HG03520 (cell line): ENCODE measurements at regions not wholly inside any gene's neighbourhood (a gene's known extent, or its start where the extent isn't known, plus 50 kb on each side); places are given as distances from the start of the nearest gene placed in this dataset.
"Not testable (repeated sequence)": the region's sequence is repeated elsewhere in the genome, so short reads cannot be mapped to it uniquely, and the experiment has no call there.

Experiments
- ATAC-seq: cut with Tn5 transposase; IDR thresholded peaks from one replicate; pipeline ENCODE4 v1.9.1; 2021; ENCODE audit warnings: mild to moderate bottlenecking, moderate library complexity; ENCODE audit not compliant: unreplicated experiment

DNA sequence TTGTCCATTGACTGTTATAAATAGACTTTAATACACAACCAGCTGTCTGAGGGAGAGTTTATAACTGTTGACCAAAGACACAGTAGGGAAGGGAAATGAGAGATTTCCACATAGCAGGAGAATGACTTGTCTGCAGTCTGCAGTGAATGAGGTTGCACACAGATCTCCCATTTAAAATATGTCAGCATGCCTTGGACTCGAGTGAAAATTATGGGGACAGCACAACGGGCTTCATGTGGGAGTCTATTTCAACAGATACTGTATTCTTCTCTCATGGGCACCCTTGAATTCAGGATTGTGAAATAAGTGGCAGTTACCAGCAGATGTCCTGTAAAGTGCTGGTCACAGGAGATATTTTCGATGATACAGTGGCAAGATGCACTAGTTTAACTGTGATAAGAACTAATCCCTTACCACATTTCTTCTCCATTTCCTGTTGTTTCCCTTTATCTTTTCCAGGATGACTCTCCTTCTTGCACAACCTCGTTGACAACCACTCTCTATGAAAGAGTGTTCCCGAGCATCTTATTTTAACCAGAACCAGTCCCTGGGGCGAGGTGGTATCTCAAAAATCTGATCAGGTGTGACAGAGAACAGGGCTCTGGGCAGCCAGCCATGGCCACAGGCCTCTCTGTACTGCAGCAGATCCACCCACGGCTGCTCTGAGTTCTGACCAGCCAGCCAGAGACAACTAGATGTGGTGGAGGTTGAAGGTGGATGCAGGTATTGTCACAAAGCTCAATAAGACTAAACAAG is 51.5 kb upstream of the MAP3K1 start:
- no peak for ATAC-seq

DNA sequence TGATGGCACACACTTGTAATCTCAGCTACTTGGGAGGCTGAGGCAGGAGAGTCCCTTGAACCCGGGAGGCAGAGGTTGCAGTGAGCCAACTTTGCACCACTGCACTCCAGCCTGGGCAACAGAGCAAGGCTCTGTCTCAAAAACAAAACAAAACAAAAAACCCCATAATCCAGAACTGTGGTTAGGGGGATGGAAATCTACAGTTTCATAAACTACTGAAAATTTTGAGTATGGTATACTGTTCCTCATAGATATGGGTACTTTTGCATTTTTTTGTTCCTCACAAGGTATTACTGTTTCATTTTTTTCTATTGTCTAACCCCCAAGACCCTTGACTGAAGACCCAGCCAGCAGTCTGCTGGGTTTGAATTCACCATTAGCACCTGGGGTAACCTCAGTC is 52.2 kb upstream of the MAP3K1 start:
- no peak for ATAC-seq

DNA sequence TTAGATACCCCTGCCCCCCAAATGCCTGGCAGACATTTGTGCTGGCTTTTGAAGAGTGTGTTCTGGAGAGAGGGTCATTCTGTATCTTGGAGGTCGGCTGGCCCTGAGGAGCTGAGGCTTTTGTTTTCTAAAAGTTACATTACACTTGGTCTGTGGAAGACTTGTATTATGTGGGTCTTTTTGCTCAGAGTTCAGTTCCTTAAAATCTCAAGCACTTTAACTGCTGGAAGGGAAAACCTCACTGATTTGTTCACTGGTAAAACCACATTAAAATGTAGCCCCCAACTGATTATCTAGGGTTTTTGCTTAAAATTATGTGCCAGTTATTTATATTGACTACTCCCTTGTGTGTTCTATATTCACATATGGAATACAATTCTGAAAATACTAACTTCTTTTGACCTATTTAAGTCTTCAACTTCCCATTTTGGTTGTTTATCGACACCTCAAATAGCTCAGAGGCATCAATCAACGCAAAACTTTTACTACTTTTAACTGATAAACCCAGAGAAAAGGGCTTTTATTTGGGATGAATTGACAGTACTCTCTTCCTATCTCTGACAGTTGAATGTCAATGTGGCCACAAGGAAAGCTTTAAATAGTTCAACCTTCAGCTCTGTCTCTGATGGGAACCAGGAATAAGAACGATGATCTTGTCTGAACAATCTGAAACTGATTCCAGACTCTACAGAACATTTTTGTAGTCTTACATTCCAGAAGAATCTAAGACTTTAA is 54.0 kb upstream of the MAP3K1 start:
- no peak for ATAC-seq

DNA sequence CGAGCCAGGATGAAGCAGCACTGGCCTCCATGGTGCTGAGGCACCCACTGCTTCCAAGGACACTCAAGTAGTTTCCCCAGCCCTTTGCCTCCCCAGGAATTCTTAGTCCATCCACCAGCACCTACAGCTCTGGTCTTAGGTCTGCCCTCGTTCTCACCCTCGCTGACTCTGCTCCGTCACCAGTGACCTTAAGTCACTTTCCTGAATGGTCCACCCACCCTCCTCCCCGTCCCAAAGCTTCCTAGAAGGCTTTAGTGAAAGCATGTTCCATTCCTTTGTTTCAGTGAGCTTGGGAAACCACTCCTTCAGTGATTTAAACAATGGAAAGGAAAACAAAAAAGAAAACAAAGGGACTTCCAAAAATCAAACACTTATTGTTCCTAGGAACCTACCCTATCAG is 54.6 kb upstream of the MAP3K1 start:
- no peak for ATAC-seq

DNA sequence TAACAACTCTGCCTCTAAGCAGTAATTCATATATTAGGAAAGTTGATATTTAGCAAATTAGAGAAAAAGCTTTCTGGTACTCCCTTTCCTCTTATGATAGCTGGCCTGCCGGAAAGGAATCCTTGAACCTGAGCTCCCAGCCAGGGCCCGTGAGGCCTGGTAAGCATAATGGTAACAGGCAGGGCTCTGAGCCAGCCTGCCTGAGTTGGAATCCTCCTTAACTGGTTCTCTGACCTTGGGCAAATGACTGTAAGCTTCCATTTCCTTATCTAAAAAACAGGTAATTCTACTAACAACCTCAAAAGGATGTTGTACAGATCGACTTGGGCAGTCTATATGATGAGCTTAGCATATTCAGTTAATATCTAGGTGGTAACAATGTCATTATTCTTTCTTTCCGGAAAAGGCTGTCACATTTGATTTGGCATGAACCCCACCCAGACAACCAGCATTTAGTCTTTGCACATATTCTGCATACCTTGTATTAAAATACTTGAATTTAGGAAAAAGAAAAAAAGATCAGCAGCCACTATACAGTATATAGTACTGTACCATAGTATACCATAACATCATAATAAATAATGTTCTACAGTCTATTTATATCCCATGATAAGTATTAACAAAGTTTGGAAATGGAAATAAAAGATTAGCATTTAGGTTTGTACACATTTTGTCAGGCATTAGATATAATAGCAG is 55.7 kb upstream of the MAP3K1 start:
- no peak for ATAC-seq

DNA sequence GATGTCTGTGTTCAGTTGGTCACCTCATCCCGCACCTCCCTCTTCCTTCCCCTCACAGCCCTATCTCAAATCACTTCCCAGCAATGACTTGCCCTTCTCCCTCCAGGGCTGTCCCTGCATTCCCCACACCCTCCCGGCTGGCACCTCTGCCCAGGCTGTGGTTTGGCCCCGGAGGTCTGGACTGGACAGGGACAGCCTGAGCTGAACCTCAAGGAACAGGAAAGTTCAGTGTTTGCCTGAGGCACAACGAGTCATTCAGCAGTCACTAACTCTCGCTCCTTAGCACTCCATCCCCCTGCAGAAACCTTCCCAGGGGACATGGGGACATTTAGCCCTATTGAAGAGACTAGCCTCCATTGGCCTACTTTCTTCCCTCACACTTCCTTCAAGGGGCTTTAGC is 58.3 kb upstream of the MAP3K1 start:
- no peak for ATAC-seq

DNA sequence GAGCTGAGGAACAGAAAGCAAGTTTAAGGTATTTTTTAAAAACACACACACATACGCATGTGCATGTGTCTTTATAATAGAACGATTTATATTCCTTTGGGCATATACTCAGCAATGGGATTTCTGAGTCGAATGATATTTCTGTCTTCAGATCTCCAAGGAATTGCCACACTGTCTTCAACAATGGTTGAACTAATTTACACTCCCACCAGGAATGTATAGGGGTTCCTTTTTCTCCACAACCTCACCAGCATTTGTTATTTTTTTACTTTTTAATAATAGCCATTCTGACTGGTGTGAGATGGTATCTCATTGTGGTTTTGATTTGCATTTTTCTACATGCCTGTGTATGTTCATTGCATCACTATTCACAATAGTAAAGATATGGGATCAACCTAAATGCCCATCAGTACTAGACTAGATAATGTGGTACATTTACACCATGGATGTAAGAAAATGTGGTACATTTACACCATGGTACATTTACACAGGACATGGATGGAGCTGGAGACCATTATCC is 60.3 kb upstream of the MAP3K1 start:
- ATAC-seq = no peak

DNA sequence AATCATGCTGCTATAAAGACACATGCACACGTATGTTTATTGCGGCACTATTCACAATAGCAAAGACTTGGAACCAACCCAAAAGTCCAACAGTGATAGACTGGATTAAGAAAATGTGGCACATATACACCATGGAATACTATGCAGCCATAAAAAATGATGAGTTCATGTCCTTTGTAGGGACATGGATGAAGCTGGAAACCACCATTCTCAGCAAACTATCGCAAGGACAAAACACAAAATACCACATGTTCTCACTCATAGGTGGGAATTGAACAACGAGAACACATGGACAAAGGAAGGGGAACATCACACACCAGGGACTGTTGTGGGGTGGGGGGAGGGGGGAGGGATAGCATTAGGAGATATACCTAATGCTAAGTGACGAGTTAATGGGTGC is 61.8 kb upstream of the MAP3K1 start:
- not testable (repeated sequence) for ATAC-seq

DNA sequence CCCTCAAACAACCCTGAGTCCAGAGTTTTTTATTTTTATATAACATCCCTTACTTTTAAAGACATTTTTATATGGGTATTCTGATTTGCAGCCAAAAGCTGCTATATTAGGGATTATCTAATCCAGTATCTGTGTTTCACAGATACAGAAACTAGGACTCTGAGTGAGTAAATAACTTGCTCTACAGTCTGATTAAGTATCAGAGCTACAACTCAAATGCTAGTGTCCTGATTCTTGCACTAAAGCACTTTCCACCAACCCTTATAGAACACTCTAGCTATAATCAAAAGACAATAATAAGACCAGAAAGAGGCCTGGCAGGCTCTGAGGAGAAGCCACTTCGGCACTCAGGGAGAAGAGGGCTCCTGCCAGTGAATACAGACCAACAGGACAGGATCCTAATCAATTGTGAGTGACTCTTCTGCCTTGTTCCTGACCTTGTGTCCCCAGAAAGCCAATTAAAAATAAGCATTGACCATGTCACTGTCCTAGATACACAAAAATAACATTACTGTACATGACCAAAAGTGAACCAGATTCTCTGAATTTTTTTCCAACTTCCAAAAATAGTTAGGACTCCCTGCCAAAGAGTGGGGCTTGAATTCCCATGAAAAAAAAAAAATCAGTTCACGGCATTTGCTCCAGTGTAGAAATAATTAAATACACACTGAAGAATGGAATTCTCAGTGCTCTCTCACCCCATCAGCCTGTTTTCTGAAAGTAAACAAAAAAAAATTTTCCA is 63.6 kb upstream of the MAP3K1 start:
- ATAC-seq = no peak

DNA sequence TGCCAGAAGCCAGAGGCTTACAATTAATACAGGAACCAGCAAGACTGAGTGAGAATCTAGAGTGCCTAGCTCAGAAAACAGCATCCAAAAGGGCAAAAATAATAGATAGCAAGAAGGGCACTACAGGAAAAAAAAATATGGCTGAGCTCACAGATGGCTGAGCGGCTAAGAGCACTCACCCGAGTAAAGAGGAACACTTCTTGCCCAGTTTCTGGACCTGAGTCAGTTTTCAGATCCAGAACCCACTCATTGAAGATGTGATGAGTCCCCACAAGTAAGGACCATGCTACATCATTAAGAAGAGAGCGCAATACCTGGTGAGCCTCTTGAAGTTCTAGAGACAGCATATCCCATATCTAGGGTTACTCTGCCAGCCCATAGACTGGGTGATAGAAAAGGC is 65.5 kb upstream of the MAP3K1 start:
- ATAC-seq = no peak

DNA sequence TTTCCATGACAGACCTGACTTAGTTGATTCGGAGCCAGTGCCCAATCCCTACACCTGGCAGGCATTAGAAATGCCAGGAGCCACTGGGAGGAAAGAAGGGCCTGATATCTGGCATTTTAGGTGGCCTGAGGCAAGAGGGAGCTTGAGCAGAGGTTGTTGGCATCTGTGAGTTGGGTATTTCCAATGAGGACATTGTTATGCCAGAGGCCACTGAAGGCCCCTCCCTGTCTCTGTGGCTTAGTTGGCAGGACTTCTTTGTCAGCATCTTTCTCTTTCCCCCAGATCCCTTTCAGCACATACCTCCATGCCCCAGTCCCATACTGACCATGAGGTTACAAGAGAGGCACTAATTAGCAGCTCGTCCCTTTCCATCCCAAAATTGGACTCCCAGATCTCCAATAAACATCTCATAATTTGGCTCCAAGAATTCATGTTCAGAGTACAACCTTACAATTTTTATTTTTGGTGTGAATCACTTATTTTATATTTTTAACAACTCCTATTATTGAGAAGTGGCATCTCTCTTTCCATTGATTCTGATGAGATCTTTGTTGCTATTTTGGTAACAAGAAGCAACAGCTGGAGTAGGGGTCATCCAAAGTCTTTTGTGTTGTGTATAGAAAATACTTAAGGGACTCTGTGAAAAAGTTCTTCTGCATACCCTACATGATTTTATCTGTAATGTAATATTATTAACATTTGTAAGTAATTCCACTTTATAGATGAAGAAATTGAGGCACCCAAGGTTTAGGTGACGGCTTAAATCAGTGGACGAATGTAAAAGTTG is 68.6 kb upstream of the MAP3K1 start:
- no peak for ATAC-seq

DNA sequence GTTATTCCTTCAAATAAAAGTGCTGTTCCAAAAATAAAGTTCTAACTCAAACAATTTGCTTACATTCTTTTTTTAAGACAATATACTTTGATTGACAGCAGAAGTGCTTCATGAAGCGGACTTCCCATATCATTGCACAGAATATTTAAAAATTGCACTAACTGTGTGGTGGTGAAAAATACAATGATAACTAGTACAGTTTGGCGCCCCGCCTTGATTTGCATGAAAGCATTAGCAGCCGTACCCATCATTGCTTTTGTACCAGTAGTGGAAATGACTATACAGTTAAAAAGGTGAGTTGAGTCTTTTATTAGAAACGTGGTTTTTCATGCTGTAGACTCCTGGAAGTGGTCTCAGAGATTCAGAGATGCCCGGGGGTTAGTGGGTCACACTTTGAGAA is 69.5 kb upstream of the MAP3K1 start:
- no peak for ATAC-seq

DNA sequence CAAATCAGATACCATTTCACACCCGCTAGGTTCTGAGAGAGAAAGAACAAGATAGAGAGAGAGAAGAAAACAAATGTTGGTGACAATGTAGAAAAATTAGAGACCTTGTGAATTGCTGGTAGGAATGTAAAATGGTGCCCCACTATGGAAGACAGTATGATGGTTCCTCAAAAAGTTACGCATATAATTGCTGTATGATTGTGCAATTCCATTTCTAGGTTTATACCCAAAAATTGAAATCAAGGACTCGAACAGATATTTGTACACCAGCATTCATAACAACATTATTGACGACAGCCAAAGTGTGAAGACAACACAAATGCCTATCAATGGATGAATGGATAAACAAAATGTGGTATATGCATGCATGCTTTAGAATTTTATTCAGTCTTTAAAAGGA is 74.5 kb upstream of the MAP3K1 start:
- no peak for ATAC-seq

DNA sequence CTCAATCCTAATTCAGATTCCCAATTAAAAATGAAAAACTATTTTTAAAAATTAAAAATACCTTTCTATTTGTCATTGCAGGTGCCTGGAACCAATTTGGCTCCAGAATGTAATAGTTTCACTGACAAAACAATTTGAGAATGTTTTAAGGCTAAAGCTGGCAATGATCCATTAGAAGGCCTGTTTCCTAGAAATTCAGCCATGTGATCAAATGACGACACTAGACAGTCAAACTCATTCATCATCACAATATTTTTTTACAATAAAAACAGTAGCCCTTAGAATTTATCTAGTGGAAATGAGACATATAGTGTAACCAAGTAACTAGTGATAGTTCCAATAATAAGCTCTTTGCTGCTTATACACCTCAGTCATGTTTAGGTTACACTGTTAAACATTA is 75.4 kb upstream of the MAP3K1 start:
- no peak for ATAC-seq

DNA sequence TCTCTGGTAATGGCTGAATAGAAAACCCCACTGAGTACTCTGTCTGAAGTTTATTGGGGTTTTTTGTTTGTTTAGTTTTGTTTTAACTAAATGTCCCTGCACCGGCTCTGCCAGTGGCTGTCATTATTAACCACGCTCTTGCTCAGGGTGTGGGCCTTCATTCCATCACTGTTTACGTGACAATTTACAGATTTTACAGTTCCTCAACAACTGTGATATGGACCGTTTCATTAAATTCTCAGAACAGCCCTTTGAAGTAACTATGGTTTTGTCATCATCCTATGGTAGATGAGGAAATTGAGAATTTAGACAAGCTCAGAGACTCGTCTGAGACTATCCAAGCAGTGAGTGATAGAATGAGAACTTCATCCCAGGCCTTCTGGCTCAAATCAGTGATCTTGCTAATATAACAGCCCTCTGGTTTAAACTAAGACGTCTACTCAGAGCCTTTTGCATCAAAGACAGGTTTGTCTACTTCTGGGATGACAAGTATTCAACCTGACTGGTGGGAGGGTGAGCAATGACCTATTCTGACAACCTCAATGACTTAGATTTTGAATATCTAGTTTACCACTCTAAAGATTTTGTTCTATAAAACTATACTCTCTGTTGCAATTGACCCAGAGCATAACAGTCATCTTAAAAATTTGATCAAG is 77.3 kb upstream of the MAP3K1 start:
- no peak for ATAC-seq

DNA sequence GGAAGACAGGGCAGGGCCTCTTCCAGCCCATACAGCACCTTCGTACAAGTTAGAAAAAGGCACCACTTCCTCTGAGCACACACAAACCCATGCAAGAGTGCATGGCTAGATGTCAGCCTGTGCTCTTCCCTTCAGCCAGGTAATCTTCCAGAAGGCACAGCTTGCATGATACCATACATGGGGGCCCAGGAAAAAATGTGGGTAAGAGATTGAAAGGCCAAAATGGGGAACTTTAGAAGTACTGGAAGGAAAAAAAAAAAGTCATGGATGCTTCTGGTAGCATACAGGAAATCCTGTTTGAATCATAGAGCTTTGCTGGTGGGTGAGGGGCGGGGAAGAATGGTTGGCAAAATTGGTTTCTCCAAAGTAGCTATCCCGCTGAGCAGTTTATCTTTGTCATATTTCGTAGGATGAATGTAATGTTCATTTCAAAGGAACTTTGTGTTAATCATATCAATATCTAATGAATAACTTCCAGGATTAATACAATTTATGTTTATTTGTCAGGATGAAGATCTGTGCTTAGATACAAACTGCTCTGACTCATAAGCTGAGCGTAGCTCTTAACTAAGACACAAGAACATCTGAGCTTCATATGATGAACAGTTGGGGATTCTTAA is 78.2 kb upstream of the MAP3K1 start:
- no peak for ATAC-seq

DNA sequence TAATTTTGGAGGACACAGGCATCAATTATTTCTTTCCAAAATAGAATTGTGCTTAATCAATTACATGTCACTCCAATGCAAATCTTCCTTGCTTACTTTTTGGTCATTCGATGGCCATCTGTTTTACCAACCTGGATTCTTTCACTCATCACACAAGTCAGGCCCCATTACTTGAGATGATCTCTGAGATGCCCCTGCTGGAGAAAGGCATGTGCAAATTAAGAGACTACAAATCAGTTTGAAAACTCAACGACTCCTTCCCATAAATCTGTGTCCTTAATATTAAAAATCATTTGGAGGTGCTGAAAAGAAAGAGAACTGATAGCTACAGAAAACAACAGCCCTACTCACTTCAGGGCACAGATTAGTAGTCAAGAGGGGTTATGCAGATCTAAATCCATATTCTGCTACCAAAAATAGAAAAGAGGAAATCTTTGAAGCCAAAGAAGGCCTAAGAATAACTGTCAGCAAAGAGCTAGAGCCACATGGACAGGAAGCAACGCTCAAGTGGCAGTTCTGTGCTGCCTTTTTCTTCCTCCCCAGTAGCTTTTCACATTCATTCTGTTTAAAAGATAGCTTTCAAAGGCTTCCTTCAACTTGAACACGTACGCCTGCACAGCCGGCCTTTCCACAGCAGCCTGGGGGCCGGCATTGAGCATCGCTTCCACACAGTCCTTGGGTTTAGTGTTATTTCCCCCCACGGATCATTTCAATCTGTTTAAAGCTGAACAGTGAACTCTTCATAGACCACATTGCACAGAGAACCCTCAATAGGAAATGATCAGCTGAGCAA is 79.3 kb upstream of the MAP3K1 start:
- ATAC-seq = no peak

DNA sequence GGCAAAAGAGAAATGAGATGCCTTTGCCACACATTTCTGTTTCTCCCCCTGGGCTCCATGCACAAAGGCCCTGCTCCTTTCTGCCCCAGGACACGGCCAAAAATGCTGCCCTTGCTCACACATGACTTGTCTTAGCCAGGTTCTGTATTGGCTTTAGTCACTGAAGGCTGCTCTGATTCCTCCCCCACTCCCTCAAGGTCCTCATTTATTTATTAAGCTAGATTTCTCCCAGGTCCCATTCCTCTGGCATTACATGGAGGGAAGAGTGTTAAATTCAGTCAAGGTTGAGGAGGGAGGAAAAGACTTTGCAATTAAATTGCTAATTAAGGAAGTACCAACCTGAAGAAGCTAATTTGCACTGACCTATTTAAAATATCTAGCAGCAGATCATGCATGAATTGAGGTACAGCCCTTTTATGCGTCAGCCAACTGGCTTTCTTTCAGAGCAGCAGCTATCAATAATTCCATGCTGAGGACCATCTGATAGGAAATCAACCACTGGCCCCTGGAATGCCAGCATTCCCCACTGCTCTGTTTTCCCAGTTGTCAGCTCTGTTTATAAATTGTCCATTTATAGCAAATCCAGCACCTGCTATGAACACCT is 81.2 kb upstream of the MAP3K1 start:
- ATAC-seq = no peak
